IMR-90 (cell line): ENCODE measurements at regions not wholly inside any gene's neighbourhood (a gene's known extent, or its start where the extent isn't known, plus 50 kb on each side); places are given as distances from the start of the nearest gene placed in this dataset.
"Not testable (repeated sequence)": the region's sequence is repeated elsewhere in the genome, so short reads cannot be mapped to it uniquely, and the experiment has no call there.

Source experiments
- ATAC-seq: fragments of 200-7000 bp; cut with Tn5 transposase; 2 replicates; pipeline ENCODE4 v1.9.1; 2020; ENCODE audit warnings: low read depth, mild to moderate bottlenecking, moderate library complexity
- BruUV-seq: library from RNA; stranded (reverse); fragments of 400-500 nt; replicated peaks from 2 replicates; lab custom pipeline; 2021; lab: Mats Ljungman, UMichigan
- CTCF ChIA-PET: fragments of 300-600 bp; formaldehyde crosslinking; extraction: SDS; loops from one replicate; lab custom pipeline; 2021; ENCODE audit warnings: antibody characterized with exemption; lab: Yijun Ruan, JAX
- POLR2A ChIA-PET: fragments of 300-600 bp; sonication (Branson Sonifier 250); formaldehyde crosslinking; loops from one replicate; lab custom pipeline; 2022; ENCODE audit warnings: antibody characterized with exemption; ENCODE audit not compliant: unreplicated experiment; lab: Charles Lee
- DNase-seq: peaks from one replicate; pipeline ENCODE4 v3.0.0; 2013
- H2AFZ ChIP-seq: replicated peaks from 2 replicates; pipeline ENCODE3; 2013; ENCODE audit warnings: low read length, mild to moderate bottlenecking; ENCODE audit not compliant: poor library complexity
- H2AK5ac ChIP-seq: 2 replicates; pipeline ENCODE4 v1.6.1; 2013; ENCODE audit warnings: low read depth, low read length, inconsistent platforms
- H2AK9ac ChIP-seq: replicated peaks from 2 replicates; pipeline ENCODE3; 2013; ENCODE audit warnings: mild to moderate bottlenecking, low read depth, low read length, moderate library complexity; ENCODE audit not compliant: poor library complexity
- H2BK120ac ChIP-seq: 2 replicates; pipeline ENCODE4 v1.6.1; 2013; ENCODE audit warnings: low read depth, low read length, inconsistent platforms
- H2BK15ac ChIP-seq: 3 replicates; pipeline ENCODE4 v1.6.1; 2013; ENCODE audit warnings: low read depth, low read length, inconsistent platforms
- H2BK20ac ChIP-seq: 2 replicates; pipeline ENCODE4 v1.6.1; 2013; ENCODE audit warnings: low read depth, mild to moderate bottlenecking, inconsistent platforms, low read length, moderate library complexity
- H2BK5ac ChIP-seq: 2 replicates; pipeline ENCODE4 v1.6.1; 2013; ENCODE audit warnings: mild to moderate bottlenecking, low read depth, low read length, inconsistent platforms; ENCODE audit not compliant: poor library complexity, severe bottlenecking
- H3K14ac ChIP-seq: replicated peaks from 2 replicates; pipeline ENCODE4 v1.6.1; 2013; ENCODE audit warnings: low read depth, low read length, inconsistent platforms
- H3K18ac ChIP-seq: 2 replicates; pipeline ENCODE4 v1.6.1; 2013; ENCODE audit warnings: low read depth, low read length, control low read depth
- H3K23ac ChIP-seq: 2 replicates; pipeline ENCODE4 v1.6.1; 2013; ENCODE audit warnings: low read depth, low read length, inconsistent platforms
- H3K27ac ChIP-seq: 2 replicates; pipeline ENCODE4 v1.5.1; 2013; ENCODE audit warnings: mild to moderate bottlenecking, control low read depth, low read length; ENCODE audit not compliant: insufficient read depth
- H3K27me3 ChIP-seq: 2 replicates; pipeline ENCODE4 v1.6.1; 2013; ENCODE audit warnings: low read length; ENCODE audit not compliant: control insufficient read depth, insufficient read depth
- H3K36me3 ChIP-seq: 2 replicates; pipeline ENCODE4 v1.6.1; 2013; ENCODE audit warnings: low read length, mixed read lengths; ENCODE audit not compliant: control insufficient read depth, insufficient read depth
- H3K4ac ChIP-seq: 2 replicates; pipeline ENCODE4 v1.6.1; 2013; ENCODE audit warnings: low read depth, low read length, inconsistent platforms
- H3K4me1 ChIP-seq: 2 replicates; pipeline ENCODE4 v1.6.1; 2013; ENCODE audit warnings: low read length, mixed read lengths; ENCODE audit not compliant: control insufficient read depth, insufficient read depth
- H3K4me2 ChIP-seq: 2 replicates; pipeline ENCODE4 v1.6.1; 2013; ENCODE audit warnings: low read depth, mild to moderate bottlenecking, control low read depth, low read length, moderate library complexity
- H3K4me3 ChIP-seq: 2 replicates; pipeline ENCODE4 v1.5.1; 2013; ENCODE audit warnings: low read depth, mild to moderate bottlenecking, control low read depth, low read length, moderate library complexity; ENCODE audit not compliant: insufficient read depth
- H3K56ac ChIP-seq: 2 replicates; pipeline ENCODE4 v1.6.1; 2013; ENCODE audit warnings: low read length, inconsistent platforms; ENCODE audit not compliant: insufficient read depth; ENCODE audit errors: extremely low read depth
- H3K79me1 ChIP-seq, 2 experiments: 2 replicates each; pipeline ENCODE4 v1.6.1; 2013; ENCODE audit warnings: low read length in 2 of 2, inconsistent platforms in 1 of 2, low read depth in 1 of 2
- H3K9ac ChIP-seq: 2 replicates; pipeline ENCODE4 v1.6.1; 2013; ENCODE audit warnings: low read depth, low read length, control low read depth
- H3K9me1 ChIP-seq: 2 replicates; pipeline ENCODE4 v1.6.1; 2013; ENCODE audit warnings: low read length, inconsistent platforms; ENCODE audit not compliant: insufficient read depth
- H3K9me3 ChIP-seq: 2 replicates; pipeline ENCODE4 v1.6.1; 2013; ENCODE audit warnings: low read length; ENCODE audit not compliant: control insufficient read depth, insufficient read depth
- H4K20me1 ChIP-seq: 2 replicates; pipeline ENCODE4 v1.6.1; 2013; ENCODE audit warnings: low read length, inconsistent platforms; ENCODE audit not compliant: insufficient read depth
- H4K5ac ChIP-seq: 2 replicates; pipeline ENCODE4 v1.6.1; 2013; ENCODE audit warnings: mild to moderate bottlenecking, low read depth, low read length, control low read depth
- H4K8ac ChIP-seq, 2 experiments: 2 replicates each; pipeline ENCODE4 v1.6.1; 2013; ENCODE audit warnings: low read depth in 2 of 2, low read length in 2 of 2, control low read depth in 1 of 2, inconsistent platforms in 1 of 2
- H4K91ac ChIP-seq: 2 replicates; pipeline ENCODE4 v1.6.1; 2013; ENCODE audit warnings: low read depth, low read length, inconsistent platforms; ENCODE audit not compliant: insufficient read depth
- WGBS, 2 experiments: methylation state at CpG; one replicate each; pipeline versions ENCODE4 v1.1.5 to v1.1.7; 2013; ENCODE audit warnings: missing lambda C conversion rate in 2 of 2; ENCODE audit not compliant: insufficient read length in 1 of 2; ENCODE audit errors: extremely low coverage in 2 of 2; 5-methylcytosine and 5-hydroxymethylcytosine counted together
- dilution Hi-C: fragments of 300-500 bp; cut with HindIII; formaldehyde crosslinking; loops from one replicate; pipeline ENCODE4 v1.14.3; 2018; ENCODE audit warnings: low sequenced_read_pairs; ENCODE audit not compliant: unreplicated experiment
- in situ Hi-C: fragments of 300-500 bp; cut with MboI; formaldehyde crosslinking; loops from 3 replicates; pipeline ENCODE4 v1.14.3; 2019; ENCODE audit warnings: low sequenced_read_pairs, inconsistent platforms, mixed read lengths
- intact Hi-C: fragments of 100-400 bp; cut with micrococcal nuclease; formaldehyde crosslinking; loops from 2 replicates; pipeline ENCODE4 v1.10.0; 2022

DNA sequence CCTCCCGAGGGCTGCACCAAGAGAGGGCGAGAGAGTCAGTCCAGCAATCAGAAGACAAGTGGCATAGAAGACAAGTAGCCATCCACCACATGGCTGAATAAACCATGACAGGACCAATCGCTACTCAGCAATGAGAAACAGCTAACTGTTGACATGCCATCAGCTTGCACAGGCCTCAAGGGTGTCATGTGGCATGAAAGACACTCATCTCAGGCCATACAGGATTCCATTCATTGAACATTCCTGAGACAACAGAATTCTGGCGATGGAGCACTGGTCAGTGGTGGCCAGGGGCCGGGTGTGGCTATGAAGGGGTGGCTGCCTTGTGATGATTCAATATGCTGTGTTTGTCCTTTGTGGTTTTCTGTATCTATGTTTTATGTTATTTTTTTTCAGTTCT lies 182.0 kb downstream of the ADRA2C start:
- H3K23ac ChIP-seq, H2BK120ac ChIP-seq, H3K4me2 ChIP-seq, H4K8ac ChIP-seq, H3K14ac ChIP-seq, H2BK20ac ChIP-seq, H3K27ac ChIP-seq, H2AFZ ChIP-seq, H4K5ac ChIP-seq, H3K56ac ChIP-seq, H3K27me3 ChIP-seq, H2BK15ac ChIP-seq, H3K36me3 ChIP-seq, H4K20me1 ChIP-seq, CTCF ChIA-PET, H2AK9ac ChIP-seq, H3K9me3 ChIP-seq, H3K4me3 ChIP-seq, H3K18ac ChIP-seq, dilution Hi-C loops, H3K9me1 ChIP-seq, H3K4me1 ChIP-seq, BruUV-seq, POLR2A ChIA-PET, H3K79me1 ChIP-seq, H3K9ac ChIP-seq: not testable (repeated sequence)
- Histone ChIP-seq H2AK5ac (peak overlapping the region; percentile 50; the same call in 1 of the 2 replicates), H3K4ac (0 out of 2 replicates have a peak overlapping the region, but pooled peaks have one; percentile 2), H4K91ac (peak overlapping the region; percentile 9; the same call in 1 of the 2 replicates), H2BK5ac (peak overlapping the region; percentile 24)
- WGBS, 2 experiments = 80% methylated on average over 2 of the region's 5 CpGs; no CpG with 5 or more reads in 1 of the 2 experiments
- DNase-seq = peak; percentile 47
- in situ Hi-C loops = loop anchor here (10.0 kb wide), 2 partner anchors 53 to 173 kb away; no protein-coding TSS in a partner anchor
- intact Hi-C loops = loop anchor here (5.0 kb wide), 1 partner anchor 181 kb away; the partner anchor contains the start of gene ADRA2C
- peak; percentile 27; the same call in 1 of the 2 replicates for ATAC-seq
